ENCODE measurements at regions not wholly inside any gene's neighbourhood (a gene's known extent, or its start where the extent isn't known, plus 50 kb on each side); places are given as distances from the start of the nearest gene placed in this dataset.
A peak's percentile ranks its signal among the peaks of the same experiment; 100 is the strongest.

- dilution Hi-C loops (cut with MboI; ENCODE audit: extremely low pct_ligation_motif_present, low sequenced_read_pairs): no loop called here
- Histone ChIP-seq H2AFZ (ENCODE audit: low read depth, low read length) (no peak overlapping the region), H3K9ac (replicated peaks; ENCODE audit: extremely low read depth, insufficient read depth, low read length) (no peak overlapping the region), H3K9me1 (replicated peaks; ENCODE audit: control insufficient read depth, extremely low read depth, insufficient read depth, low read length) (no peaks in the 10 kb centered on the region), H3K27ac (ENCODE audit: insufficient read depth, low read depth, low read length) (no peak overlapping the region), H3K79me2 (ENCODE audit: control insufficient read depth, insufficient read depth, low read length) (no peaks in the 10 kb centered on the region), H3K36me3 (ENCODE audit: control insufficient read depth in 2 of 2, extremely low read depth in 1 of 2, insufficient read depth in 2 of 2, low read length in 2 of 2) (no peaks in the 10 kb centered on the region), H4K20me1 (replicated peaks; ENCODE audit: control insufficient read depth, extremely low read depth, insufficient read depth, low read length) (no peaks in the 10 kb centered on the region), H3K4me2 (ENCODE audit: insufficient read depth, low read length) (no peak overlapping the region), H3K27me3 (ENCODE audit: control insufficient read depth in 2 of 2, insufficient read depth in 2 of 2, low read length in 2 of 2) (peaks cover 17 to 18% of the 10 kb centered on the region in 2 experiments), H3K4me1 (ENCODE audit: control insufficient read depth, extremely low read depth, insufficient read depth, low read length) (peaks cover 8% of the 10 kb centered on the region), H3K4me3 (replicated peaks in 1 of 3; ENCODE audit: insufficient read depth in 1 of 3, low read depth in 1 of 3, low read length in 3 of 3) (no peak overlapping the region), H3K9me3 (replicated peaks; ENCODE audit: control insufficient read depth, insufficient read depth, low read length) (no peaks in the 10 kb centered on the region)
- DNase-seq (ENCODE audit: low read depth, low spot score): no peak
- ChIA-PET CTCF (no interaction called here), POLR2A (no interaction called here)
- BruUV-seq (replicated peaks): no TSS peak
- TF ChIP-seq GATA2 (IDR thresholded peaks at IDR 0.05; ENCODE audit: insufficient read depth, insufficient read length, low read depth, low read length) (no peak), JUN (IDR thresholded peaks at IDR 0.05; ENCODE audit: borderline replicate concordance, insufficient read depth, insufficient read length, low read depth) (no peak)
- intact Hi-C loops (cut with micrococcal nuclease): no loop called here
- no peak for FAIRE-seq
These were observed 120.2 kb downstream of the CYP26A1 start for GRCh38 chr10:93193906-93194305.

DNA sequence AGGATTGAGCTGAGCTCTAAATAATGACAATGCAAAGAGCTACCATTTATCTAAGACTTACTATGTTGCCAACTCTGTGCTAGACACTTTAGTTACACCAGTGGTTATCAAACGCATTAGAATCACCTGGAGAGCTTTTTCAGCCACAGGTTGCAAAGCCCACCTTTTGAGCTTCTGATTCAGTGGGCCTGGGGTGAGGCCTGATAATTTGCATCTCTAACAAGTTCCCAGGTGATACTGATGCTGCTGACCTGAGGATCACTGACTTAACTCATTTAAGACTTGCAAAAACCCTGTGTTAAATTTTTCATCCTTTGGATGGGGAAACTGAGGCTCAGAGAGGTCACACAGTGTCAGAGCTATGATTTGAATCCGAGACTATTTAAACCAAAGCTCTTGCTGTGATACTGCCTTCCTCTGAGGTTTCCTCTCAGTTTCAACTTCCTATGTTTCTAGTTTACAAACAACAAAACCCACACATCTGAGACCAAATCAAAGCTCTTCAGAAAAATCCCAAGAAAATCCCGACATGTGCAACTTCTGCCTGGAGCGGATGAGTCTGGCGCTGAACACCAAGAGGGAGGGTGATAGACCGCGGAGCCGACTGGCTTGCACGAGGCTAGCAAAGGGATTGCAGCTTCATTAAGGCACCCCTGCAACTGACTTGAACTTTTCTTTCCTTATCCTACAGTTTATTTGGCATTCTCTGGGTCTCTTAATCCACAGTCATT lies 124.9 kb downstream of the CYP26A1 start:
- no peak for DNase-seq (ENCODE audit: low read depth, low spot score)
- no peak for FAIRE-seq
- H3K27ac ChIP-seq (ENCODE audit: insufficient read depth, low read depth, low read length): no peak overlapping the region
- ChIA-PET CTCF (interaction anchor here (0.9 to 1.9 kb wide), 4 partner anchors 9 to 82 kb away, joined by 3 to 8 read pairs (median 4); no protein-coding TSS in a partner anchor), POLR2A (interaction anchor here (0.6 kb wide), 1 partner anchor 34 kb away, joined by 3 read pairs; no protein-coding TSS in a partner anchor)
- no peaks in the 10 kb centered on the region for H3K36me3 ChIP-seq (ENCODE audit: control insufficient read depth in 2 of 2, extremely low read depth in 1 of 2, insufficient read depth in 2 of 2, low read length in 2 of 2)
- dilution Hi-C loops (cut with MboI; ENCODE audit: extremely low pct_ligation_motif_present, low sequenced_read_pairs): no loop called here
- TF ChIP-seq POLR2A (IDR thresholded peaks at IDR 0.05; ENCODE audit: low read depth, low read length) (no peak), MYC (IDR thresholded peaks at IDR 0.05; ENCODE audit: low read depth, low read length) (no peak), FOS (IDR thresholded peaks at IDR 0.05; ENCODE audit: borderline replicate concordance, insufficient read depth, low read length) (no peak), EZH2 (IDR thresholded peaks at IDR 0.05; ENCODE audit: borderline replicate concordance, low read depth, low read length, severe bottlenecking) (no peak), GATA2 (IDR thresholded peaks at IDR 0.05; ENCODE audit: insufficient read depth, insufficient read length, low read depth, low read length) (no peak), JUN (IDR thresholded peaks at IDR 0.05; ENCODE audit: borderline replicate concordance, insufficient read depth, insufficient read length, low read depth) (no peak)
- TF ChIP-seq, protein P1, sequence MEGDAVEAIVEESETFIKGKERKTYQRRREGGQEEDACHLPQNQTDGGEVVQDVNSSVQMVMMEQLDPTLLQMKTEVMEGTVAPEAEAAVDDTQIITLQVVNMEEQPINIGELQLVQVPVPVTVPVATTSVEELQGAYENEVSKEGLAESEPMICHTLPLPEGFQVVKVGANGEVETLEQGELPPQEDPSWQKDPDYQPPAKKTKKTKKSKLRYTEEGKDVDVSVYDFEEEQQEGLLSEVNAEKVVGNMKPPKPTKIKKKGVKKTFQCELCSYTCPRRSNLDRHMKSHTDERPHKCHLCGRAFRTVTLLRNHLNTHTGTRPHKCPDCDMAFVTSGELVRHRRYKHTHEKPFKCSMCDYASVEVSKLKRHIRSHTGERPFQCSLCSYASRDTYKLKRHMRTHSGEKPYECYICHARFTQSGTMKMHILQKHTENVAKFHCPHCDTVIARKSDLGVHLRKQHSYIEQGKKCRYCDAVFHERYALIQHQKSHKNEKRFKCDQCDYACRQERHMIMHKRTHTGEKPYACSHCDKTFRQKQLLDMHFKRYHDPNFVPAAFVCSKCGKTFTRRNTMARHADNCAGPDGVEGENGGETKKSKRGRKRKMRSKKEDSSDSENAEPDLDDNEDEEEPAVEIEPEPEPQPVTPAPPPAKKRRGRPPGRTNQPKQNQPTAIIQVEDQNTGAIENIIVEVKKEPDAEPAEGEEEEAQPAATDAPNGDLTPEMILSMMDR (IDR thresholded peaks at IDR 0.05; ENCODE audit: extremely low read depth in 1 of 2, insufficient read depth in 1 of 2, low read depth in 1 of 2, low read length in 2 of 2): no peak
- TF ChIP-seq, protein P2, sequence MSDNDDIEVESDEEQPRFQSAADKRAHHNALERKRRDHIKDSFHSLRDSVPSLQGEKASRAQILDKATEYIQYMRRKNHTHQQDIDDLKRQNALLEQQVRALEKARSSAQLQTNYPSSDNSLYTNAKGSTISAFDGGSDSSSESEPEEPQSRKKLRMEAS (IDR thresholded peaks at IDR 0.05; ENCODE audit: insufficient read depth, insufficient read length): no peak
- intact Hi-C loops (cut with micrococcal nuclease): no loop called here
- H3K4me1 ChIP-seq (ENCODE audit: control insufficient read depth, extremely low read depth, insufficient read depth, low read length): peaks cover 16% of the 10 kb centered on the region
- no peaks in the 10 kb centered on the region for H3K79me2 ChIP-seq (ENCODE audit: control insufficient read depth, insufficient read depth, low read length)
- peak overlapping the region in 2 of 3 experiments; percentile 21 to 46 for H3K4me3 ChIP-seq (replicated peaks in 1 of 3; ENCODE audit: insufficient read depth in 1 of 3, low read depth in 1 of 3, low read length in 3 of 3)
- H3K4me2 ChIP-seq (ENCODE audit: insufficient read depth, low read length): peak overlapping the region; percentile 57
- peaks cover 3 to 14% of the 10 kb centered on the region in 2 experiments for H3K27me3 ChIP-seq (ENCODE audit: control insufficient read depth in 2 of 2, insufficient read depth in 2 of 2, low read length in 2 of 2)
- H2AFZ ChIP-seq (ENCODE audit: low read depth, low read length): peak overlapping the region; percentile 69
- H3K9me3 ChIP-seq (replicated peaks; ENCODE audit: control insufficient read depth, insufficient read depth, low read length): no peaks in the 10 kb centered on the region
- no peak overlapping the region for H3K9ac ChIP-seq (replicated peaks; ENCODE audit: extremely low read depth, insufficient read depth, low read length)
- BruUV-seq (replicated peaks): no TSS peak
- H4K20me1 ChIP-seq (replicated peaks; ENCODE audit: control insufficient read depth, extremely low read depth, insufficient read depth, low read length): no peaks in the 10 kb centered on the region
- no peaks in the 10 kb centered on the region for H3K9me1 ChIP-seq (replicated peaks; ENCODE audit: control insufficient read depth, extremely low read depth, insufficient read depth, low read length)
